ENCODE measurements at regions not wholly inside any gene's neighbourhood (a gene's known extent, or its start where the extent isn't known, plus 50 kb on each side); places are given as distances from the start of the nearest gene placed in this dataset.

DNA sequence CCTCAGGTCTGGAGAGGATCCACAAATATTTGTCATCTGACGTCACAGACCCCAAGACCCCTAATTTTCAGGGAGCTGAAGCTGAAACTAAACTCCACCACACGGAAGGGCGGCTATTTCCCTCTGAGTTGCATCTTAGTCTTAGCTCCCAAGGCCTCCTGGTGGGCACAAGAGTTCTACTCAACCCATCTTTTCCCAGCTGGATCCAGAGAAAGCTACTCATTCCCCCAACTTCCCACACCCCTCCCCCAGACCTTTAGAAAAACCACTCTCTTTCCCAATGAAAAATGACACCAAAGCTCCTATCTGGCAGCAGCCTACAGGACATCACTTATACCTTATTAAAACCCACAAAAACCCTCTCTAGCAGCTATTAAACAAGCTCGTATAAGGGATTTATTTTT is 67.1 kb upstream of the SLC1A1 start:
- TF ChIP-seq CTCF (IDR thresholded peaks at IDR 0.05) (no peak), POLR2A (IDR thresholded peaks at IDR 0.05) (no peak), POLR2AphosphoS5 (IDR thresholded peaks at IDR 0.05) (no peak)
